Activated T-helper 17 cell treated with anti-CD3 and anti-CD28 coated beads, Interleukin-2, amount 50 U/mL, for 72 hours (primary cell): ENCODE measurements at regions not wholly inside any gene's neighbourhood (a gene's known extent, or its start where the extent isn't known, plus 50 kb on each side); places are given as distances from the start of the nearest gene placed in this dataset.
"Not testable (repeated sequence)": the region's sequence is repeated elsewhere in the genome, so short reads cannot be mapped to it uniquely, and the experiment has no call there.

Source experiments
- ATAC-seq: fragments of 150-1000 bp; cut with Tn5 transposase; replicated peaks from 2 replicates; pipeline ENCODE4 v1.10.0; 2021; ENCODE audit warnings: mild to moderate bottlenecking, moderate library complexity
- H3K27ac Mint-ChIP-seq: one replicate; pipeline ENCODE4 v1.8.0; 2022; ENCODE audit warnings: mixed read lengths
- H3K27me3 Mint-ChIP-seq: one replicate; pipeline ENCODE4 v1.8.0; 2022; ENCODE audit warnings: mixed read lengths
- H3K36me3 Mint-ChIP-seq: one replicate; pipeline ENCODE4 v1.8.0; 2022; ENCODE audit warnings: low read depth, mild to moderate bottlenecking, mixed read lengths
- H3K4me1 Mint-ChIP-seq: one replicate; pipeline ENCODE4 v1.8.0; 2022; ENCODE audit warnings: mixed read lengths
- H3K4me3 Mint-ChIP-seq: one replicate; pipeline ENCODE4 v1.8.0; 2022; ENCODE audit warnings: mild to moderate bottlenecking, mixed read lengths
- H3K9me3 Mint-ChIP-seq: one replicate; pipeline ENCODE4 v1.8.0; 2022; ENCODE audit warnings: mixed read lengths

GRCh38 chr2:5637051-5637450 lies 55.1 kb upstream of the SOX11 start:
- not testable (repeated sequence) for ATAC-seq, H3K27ac Mint-ChIP-seq

More at GRCh38 chr2:5637051-5637450, 55.1 kb upstream of the SOX11 start:
- not testable (repeated sequence) for H3K36me3 Mint-ChIP-seq, H3K4me3 Mint-ChIP-seq, H3K4me1 Mint-ChIP-seq, H3K27me3 Mint-ChIP-seq, H3K9me3 Mint-ChIP-seq
